H1 (cell line): ENCODE measurements at regions not wholly inside any gene's neighbourhood (a gene's known extent, or its start where the extent isn't known, plus 50 kb on each side); places are given as distances from the start of the nearest gene placed in this dataset.

Source experiments
- CBX5 ChIP-seq: fragments of 300-800, 300-1000 bp; sonication (generic); IDR thresholded peaks from 2 replicates; pipeline ENCODE4 v1.7.1; 2016; ENCODE audit warnings: antibody characterized with exemption, low read length, low read depth
- POLR2A ChIP-seq, 2 experiments: IDR thresholded peaks; 1 replicate in 1 of 2; 2 replicates in 1 of 2; pipeline ENCODE4 v1.6.1; 2011; ENCODE audit warnings: low read depth in 2 of 2, low read length in 2 of 2, mild to moderate bottlenecking in 2 of 2; ENCODE audit errors: control extremely low read depth in 1 of 2
- POLR2AphosphoS5 ChIP-seq: IDR thresholded peaks from 2 replicates; pipeline ENCODE4 v1.6.1; 2011; ENCODE audit warnings: low read depth, low read length
- ZNF274 ChIP-seq: IDR thresholded peaks from 2 replicates; pipeline ENCODE4 v1.7.0; 2012; ENCODE audit warnings: low read length, borderline replicate concordance; ENCODE audit errors: extremely low read depth

- no peak for TF ChIP-seq CBX5
- no peak for TF ChIP-seq ZNF274
- TF ChIP-seq POLR2A (IDR thresholded peaks at IDR 0.05; ENCODE audit: control extremely low read depth in 1 of 2, low read depth in 2 of 2, low read length in 2 of 2), result no peak
- no peak for TF ChIP-seq POLR2AphosphoS5
These were observed 310.6 kb downstream of the MAP2K6 start for GRCh38 chr17:69725146-69725545.
